SK-N-SH treated with all-trans-retinoic acid at 6 μM for 48 hours (cell line): ENCODE measurements at regions not wholly inside any gene's neighbourhood (a gene's known extent, or its start where the extent isn't known, plus 50 kb on each side); places are given as distances from the start of the nearest gene placed in this dataset.

Experiments used
- ARNTL ChIP-seq: fragments of 450-650 bp; formaldehyde crosslinking; IDR thresholded peaks from 2 replicates; pipeline ENCODE4 v1.5.0; 2020; ENCODE audit warnings: low read depth, mild to moderate bottlenecking, moderate library complexity, borderline replicate concordance
- BACH2 ChIP-seq: fragments of 250-450 bp; sonication (Bioruptor Pico); IDR thresholded peaks from 2 replicates; pipeline ENCODE4 v1.9.0; 2021; ENCODE audit warnings: mild to moderate bottlenecking, borderline replicate concordance
- CSDC2 ChIP-seq: fragments of 250-450 bp; sonication (Bioruptor Pico); IDR thresholded peaks from 2 replicates; pipeline ENCODE4 v1.5.0; 2020; ENCODE audit warnings: mild to moderate bottlenecking, moderate library complexity
- ESRRG ChIP-seq: fragments of 250-450 bp; sonication (Bioruptor Pico); IDR thresholded peaks from 2 replicates; pipeline ENCODE4 v1.6.1; 2021; ENCODE audit warnings: mild to moderate bottlenecking
- ISL1 ChIP-seq: fragments of 250-450 bp; sonication (Bioruptor Pico); IDR thresholded peaks from 2 replicates; pipeline ENCODE4 v2.1.2; 2022; ENCODE audit warnings: mild to moderate bottlenecking, moderate library complexity
- OSR1 ChIP-seq: fragments of 250-450 bp; sonication (Bioruptor Pico); IDR thresholded peaks from 2 replicates; pipeline ENCODE4 v1.8.0; 2022; ENCODE audit warnings: moderate library complexity, mild to moderate bottlenecking, inconsistent platforms
- PATZ1 ChIP-seq: fragments of 250-450 bp; sonication (Bioruptor Pico); IDR thresholded peaks from 2 replicates; pipeline ENCODE4 v1.8.0; 2020; ENCODE audit warnings: mild to moderate bottlenecking, moderate library complexity, borderline replicate concordance
- PPARA ChIP-seq: fragments of 250-450 bp; sonication (Bioruptor Pico); IDR thresholded peaks from 2 replicates; pipeline ENCODE4 v1.5.0; 2020; ENCODE audit warnings: mild to moderate bottlenecking, borderline replicate concordance
- ZC3H10 ChIP-seq: fragments of 250-450 bp; sonication (Bioruptor Pico); IDR thresholded peaks from 2 replicates; pipeline ENCODE4 v1.5.1; 2021; ENCODE audit warnings: mild to moderate bottlenecking, moderate library complexity
- ZFP30 ChIP-seq: fragments of 450-650 bp; formaldehyde crosslinking; IDR thresholded peaks from 2 replicates; pipeline ENCODE4 v1.5.0; 2022; ENCODE audit warnings: mild to moderate bottlenecking, moderate library complexity
- TF ChIP-seq, protein P1 (sequence below): fragments of 250-450 bp; sonication (Bioruptor Pico); IDR thresholded peaks from 2 replicates; pipeline ENCODE4 v1.5.0; 2020; ENCODE audit warnings: mild to moderate bottlenecking, moderate library complexity

- TF ChIP-seq ARNTL (CRISPR knock-in tag) (no peak), ZFP30 (CRISPR knock-in tag) (no peak), PPARA (CRISPR knock-in tag) (no peak), CSDC2 (CRISPR knock-in tag) (no peak), OSR1 (CRISPR knock-in tag) (no peak), BACH2 (no peak), ESRRG (CRISPR knock-in tag) (no peak), ZC3H10 (CRISPR knock-in tag) (no peak), PATZ1 (CRISPR knock-in tag) (no peak), ISL1 (CRISPR knock-in tag) (no peak)
- TF ChIP-seq, protein P1, sequence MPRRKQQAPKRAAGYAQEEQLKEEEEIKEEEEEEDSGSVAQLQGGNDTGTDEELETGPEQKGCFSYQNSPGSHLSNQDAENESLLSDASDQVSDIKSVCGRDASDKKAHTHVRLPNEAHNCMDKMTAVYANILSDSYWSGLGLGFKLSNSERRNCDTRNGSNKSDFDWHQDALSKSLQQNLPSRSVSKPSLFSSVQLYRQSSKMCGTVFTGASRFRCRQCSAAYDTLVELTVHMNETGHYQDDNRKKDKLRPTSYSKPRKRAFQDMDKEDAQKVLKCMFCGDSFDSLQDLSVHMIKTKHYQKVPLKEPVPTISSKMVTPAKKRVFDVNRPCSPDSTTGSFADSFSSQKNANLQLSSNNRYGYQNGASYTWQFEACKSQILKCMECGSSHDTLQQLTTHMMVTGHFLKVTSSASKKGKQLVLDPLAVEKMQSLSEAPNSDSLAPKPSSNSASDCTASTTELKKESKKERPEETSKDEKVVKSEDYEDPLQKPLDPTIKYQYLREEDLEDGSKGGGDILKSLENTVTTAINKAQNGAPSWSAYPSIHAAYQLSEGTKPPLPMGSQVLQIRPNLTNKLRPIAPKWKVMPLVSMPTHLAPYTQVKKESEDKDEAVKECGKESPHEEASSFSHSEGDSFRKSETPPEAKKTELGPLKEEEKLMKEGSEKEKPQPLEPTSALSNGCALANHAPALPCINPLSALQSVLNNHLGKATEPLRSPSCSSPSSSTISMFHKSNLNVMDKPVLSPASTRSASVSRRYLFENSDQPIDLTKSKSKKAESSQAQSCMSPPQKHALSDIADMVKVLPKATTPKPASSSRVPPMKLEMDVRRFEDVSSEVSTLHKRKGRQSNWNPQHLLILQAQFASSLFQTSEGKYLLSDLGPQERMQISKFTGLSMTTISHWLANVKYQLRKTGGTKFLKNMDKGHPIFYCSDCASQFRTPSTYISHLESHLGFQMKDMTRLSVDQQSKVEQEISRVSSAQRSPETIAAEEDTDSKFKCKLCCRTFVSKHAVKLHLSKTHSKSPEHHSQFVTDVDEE (CRISPR knock-in tag): no peak
Observed at GRCh38 chr1:208533746-208534598, 289.8 kb upstream of the PLXNA2 start.
